HG03159 (cell line): ENCODE measurements at regions not wholly inside any gene's neighbourhood (a gene's known extent, or its start where the extent isn't known, plus 50 kb on each side); places are given as distances from the start of the nearest gene placed in this dataset.
"Not testable (repeated sequence)": the region's sequence is repeated elsewhere in the genome, so short reads cannot be mapped to it uniquely, and the experiment has no call there.

Experiments used
- ATAC-seq: cut with Tn5 transposase; IDR thresholded peaks from one replicate; pipeline ENCODE4 v1.9.1; 2021; ENCODE audit warnings: mild to moderate bottlenecking, moderate library complexity; ENCODE audit not compliant: unreplicated experiment

GRCh38 chr11:92465410-92465809, 240.8 kb downstream of the FAT3 start:
- not testable (repeated sequence) for ATAC-seq

- no peak for ATAC-seq
Observed at GRCh38 chr11:92473736-92474135, 249.1 kb downstream of the FAT3 start.

- no peak for ATAC-seq
Observed at GRCh38 chr11:92475316-92475715, 250.7 kb downstream of the FAT3 start.

- ATAC-seq: no peak
Observed at GRCh38 chr11:92475819-92476218, 251.2 kb downstream of the FAT3 start.

- ATAC-seq: no peak
Observed at GRCh38 chr11:92477686-92478085, 253.1 kb downstream of the FAT3 start.

- no peak for ATAC-seq
Observed at GRCh38 chr11:92480499-92480898, 255.9 kb downstream of the FAT3 start.

- ATAC-seq: no peak
Observed at GRCh38 chr11:92482492-92483060, 258.0 kb downstream of the FAT3 start.

- ATAC-seq: no peak
Observed at GRCh38 chr11:92484570-92484969, 260.0 kb downstream of the FAT3 start.

- no peak for ATAC-seq
Observed at GRCh38 chr11:92489826-92490399, 265.3 kb downstream of the FAT3 start.

GRCh38 chr11:92492372-92492771, 267.8 kb downstream of the FAT3 start:
- no peak for ATAC-seq

- ATAC-seq: no peak
Observed at GRCh38 chr11:92495107-92495793, 270.6 kb downstream of the FAT3 start.

- no peak for ATAC-seq
Observed at GRCh38 chr11:92500453-92500852, 275.8 kb downstream of the FAT3 start.

GRCh38 chr11:92501066-92501739, 276.6 kb downstream of the FAT3 start:
- no peak for ATAC-seq

- ATAC-seq: no peak
Observed at GRCh38 chr11:92504004-92504403, 279.4 kb downstream of the FAT3 start.

GRCh38 chr11:92504534-92504933, 279.9 kb downstream of the FAT3 start:
- ATAC-seq: no peak

- no peak for ATAC-seq
Observed at GRCh38 chr11:92505689-92506088, 281.1 kb downstream of the FAT3 start.

GRCh38 chr11:92506809-92507336, 282.3 kb downstream of the FAT3 start:
- no peak for ATAC-seq

- no peak for ATAC-seq
Observed at GRCh38 chr11:92510591-92510990, 286.0 kb downstream of the FAT3 start.

GRCh38 chr11:92511522-92512203, 287.0 kb downstream of the FAT3 start:
- no peak for ATAC-seq

- no peak for ATAC-seq
Observed at GRCh38 chr11:92512204-92512569, 287.6 kb downstream of the FAT3 start.

GRCh38 chr11:92523611-92524010, 299.0 kb downstream of the FAT3 start:
- no peak for ATAC-seq
